Left cardiac atrium (tissue), 4 donors: ENCODE measurements at regions not wholly inside any gene's neighbourhood (a gene's known extent, or its start where the extent isn't known, plus 50 kb on each side); places are given as distances from the start of the nearest gene placed in this dataset.

Experiments used
- ATAC-seq, 2 donors: fragments of 200-7000 bp; cut with Tn5 transposase; one replicate each; pipeline ENCODE4 v1.9.1; 2020; ENCODE audit warnings: mild to moderate bottlenecking in 2 of 2, moderate library complexity in 2 of 2
- DNase-seq: peaks from one replicate; pipeline ENCODE4 v3.0.0-alpha.2; 2020
- intact Hi-C, 2 donors: fragments of 100-400 bp; cut with DNase I; formaldehyde crosslinking; loops; one replicate each; pipeline versions ENCODE4 v1.14.1 to v1.15.1; 2022 to 2023
- donor health status: DM: no; HTN: yes; CAD: no.
- donor health status: DM: no; HTN: yes; CAD: no; lungs with severe emphysema.
- donor health status: DM: yes; HTN: yes; CAD: no.
- donor health status: Dilated cardiomyopathy.

GRCh38 chr22:22109693-22110466 lies 127.3 kb upstream of the TOP3B start:
- intact Hi-C loops = no loop called here
- ATAC-seq (no peak), DNase-seq (no peak)

- ATAC-seq (no peak), DNase-seq (no peak)
These were observed 124.3 kb upstream of the TOP3B start for GRCh38 chr22:22106855-22107254.

GRCh38 chr22:22105364-22105763 lies 122.8 kb upstream of the TOP3B start:
- intact Hi-C loops = no loop called here
- DNase-seq (no peak), ATAC-seq (no peak)

More at GRCh38 chr22:22106855-22107254, 124.3 kb upstream of the TOP3B start:
- intact Hi-C loops = no loop called here

GRCh38 chr22:22103078-22103875 lies 120.7 kb upstream of the TOP3B start:
- DNase-seq = no peak
- no peak for ATAC-seq
- intact Hi-C loops = no loop called here

GRCh38 chr22:22099833-22100812 lies 117.5 kb upstream of the TOP3B start:
- intact Hi-C loops = no loop called here
- ATAC-seq = no peak
- DNase-seq = no peak

GRCh38 chr22:22099194-22099486 lies 116.6 kb upstream of the TOP3B start:
- intact Hi-C loops = no loop called here
- DNase-seq (no peak), ATAC-seq (no peak)

GRCh38 chr22:22098457-22099193 lies 116.0 kb upstream of the TOP3B start:
- no peak for DNase-seq
- intact Hi-C loops = no loop called here
- ATAC-seq = no peak

GRCh38 chr22:22097727-22098228 lies 115.2 kb upstream of the TOP3B start:
- intact Hi-C loops = no loop called here
- ATAC-seq = no peak
- DNase-seq = no peak

GRCh38 chr22:22094921-22095320 lies 112.3 kb upstream of the TOP3B start:
- intact Hi-C loops = no loop called here
- no peak for DNase-seq
- no peak for ATAC-seq

- intact Hi-C loops = no loop called here
- DNase-seq (no peak), ATAC-seq (no peak)
These were observed 111.9 kb upstream of the TOP3B start for GRCh38 chr22:22094514-22094913.

GRCh38 chr22:22093743-22094142 lies 111.2 kb upstream of the TOP3B start:
- DNase-seq = no peak
- intact Hi-C loops = no loop called here

GRCh38 chr22:22092974-22093373 lies 110.4 kb upstream of the TOP3B start:
- DNase-seq (no peak), ATAC-seq (no peak)
- intact Hi-C loops = no loop called here

More at GRCh38 chr22:22093743-22094142, 111.2 kb upstream of the TOP3B start:
- no peak for ATAC-seq

GRCh38 chr22:22092101-22092500 lies 109.5 kb upstream of the TOP3B start:
- DNase-seq = no peak
- intact Hi-C loops = no loop called here
- no peak for ATAC-seq

- intact Hi-C loops = no loop called here
- no peak for DNase-seq
- ATAC-seq = no peak
These were observed 108.9 kb upstream of the TOP3B start for GRCh38 chr22:22091400-22091878.

- no peak for DNase-seq
- no peak for ATAC-seq
- intact Hi-C loops = no loop called here
These were observed 108.2 kb upstream of the TOP3B start for GRCh38 chr22:22090650-22091399.

- ATAC-seq = no peak
These were observed 107.1 kb upstream of the TOP3B start for GRCh38 chr22:22089459-22090308.

More at GRCh38 chr22:22089459-22090308, 107.1 kb upstream of the TOP3B start:
- no peak for DNase-seq
- intact Hi-C loops = no loop called here
